ENCODE measurements at regions not wholly inside any gene's neighbourhood (a gene's known extent, or its start where the extent isn't known, plus 50 kb on each side); places are given as distances from the start of the nearest gene placed in this dataset.

- TF ChIP-seq CTCF (IDR thresholded peaks at IDR 0.05; ENCODE audit: insufficient read depth, low read length): no peak
- no peak for TF ChIP-seq POLR2AphosphoS5 (IDR thresholded peaks at IDR 0.05; ENCODE audit: low read depth)
- no peak for TF ChIP-seq GABPA (IDR thresholded peaks at IDR 0.05; ENCODE audit: low read depth)
- TF ChIP-seq, protein P1, sequence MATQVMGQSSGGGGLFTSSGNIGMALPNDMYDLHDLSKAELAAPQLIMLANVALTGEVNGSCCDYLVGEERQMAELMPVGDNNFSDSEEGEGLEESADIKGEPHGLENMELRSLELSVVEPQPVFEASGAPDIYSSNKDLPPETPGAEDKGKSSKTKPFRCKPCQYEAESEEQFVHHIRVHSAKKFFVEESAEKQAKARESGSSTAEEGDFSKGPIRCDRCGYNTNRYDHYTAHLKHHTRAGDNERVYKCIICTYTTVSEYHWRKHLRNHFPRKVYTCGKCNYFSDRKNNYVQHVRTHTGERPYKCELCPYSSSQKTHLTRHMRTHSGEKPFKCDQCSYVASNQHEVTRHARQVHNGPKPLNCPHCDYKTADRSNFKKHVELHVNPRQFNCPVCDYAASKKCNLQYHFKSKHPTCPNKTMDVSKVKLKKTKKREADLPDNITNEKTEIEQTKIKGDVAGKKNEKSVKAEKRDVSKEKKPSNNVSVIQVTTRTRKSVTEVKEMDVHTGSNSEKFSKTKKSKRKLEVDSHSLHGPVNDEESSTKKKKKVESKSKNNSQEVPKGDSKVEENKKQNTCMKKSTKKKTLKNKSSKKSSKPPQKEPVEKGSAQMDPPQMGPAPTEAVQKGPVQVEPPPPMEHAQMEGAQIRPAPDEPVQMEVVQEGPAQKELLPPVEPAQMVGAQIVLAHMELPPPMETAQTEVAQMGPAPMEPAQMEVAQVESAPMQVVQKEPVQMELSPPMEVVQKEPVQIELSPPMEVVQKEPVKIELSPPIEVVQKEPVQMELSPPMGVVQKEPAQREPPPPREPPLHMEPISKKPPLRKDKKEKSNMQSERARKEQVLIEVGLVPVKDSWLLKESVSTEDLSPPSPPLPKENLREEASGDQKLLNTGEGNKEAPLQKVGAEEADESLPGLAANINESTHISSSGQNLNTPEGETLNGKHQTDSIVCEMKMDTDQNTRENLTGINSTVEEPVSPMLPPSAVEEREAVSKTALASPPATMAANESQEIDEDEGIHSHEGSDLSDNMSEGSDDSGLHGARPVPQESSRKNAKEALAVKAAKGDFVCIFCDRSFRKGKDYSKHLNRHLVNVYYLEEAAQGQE (IDR thresholded peaks at IDR 0.05; ENCODE audit: insufficient replicate concordance, low read depth): no peak
- TF ChIP-seq SPI1 (IDR thresholded peaks at IDR 0.05; ENCODE audit: borderline replicate concordance, low read depth): no peak
Observed at GRCh38 chr4:126572264-126572663, 1060.5 kb upstream of the INTU start.

All from HL-60 (cell line).